HL-60 (cell line): ENCODE measurements at regions not wholly inside any gene's neighbourhood (a gene's known extent, or its start where the extent isn't known, plus 50 kb on each side); places are given as distances from the start of the nearest gene placed in this dataset.

Source experiments
- GABPA ChIP-seq: IDR thresholded peaks from 2 replicates; pipeline ENCODE4 v1.6.1; 2012; ENCODE audit warnings: low read depth
- POLR2AphosphoS5 ChIP-seq: IDR thresholded peaks from 2 replicates; pipeline ENCODE4 v1.6.1; 2012; ENCODE audit warnings: low read depth
- TF ChIP-seq, protein P1 (sequence below): IDR thresholded peaks from one replicate; pipeline ENCODE4 v1.5.1; 2011; ENCODE audit warnings: low read length, control low read depth, inconsistent platforms; ENCODE audit not compliant: insufficient read depth
- TF ChIP-seq, protein P2 (sequence below): IDR thresholded peaks from 2 replicates; pipeline ENCODE4 v1.6.1; 2012; ENCODE audit warnings: low read depth; ENCODE audit not compliant: insufficient replicate concordance

DNA sequence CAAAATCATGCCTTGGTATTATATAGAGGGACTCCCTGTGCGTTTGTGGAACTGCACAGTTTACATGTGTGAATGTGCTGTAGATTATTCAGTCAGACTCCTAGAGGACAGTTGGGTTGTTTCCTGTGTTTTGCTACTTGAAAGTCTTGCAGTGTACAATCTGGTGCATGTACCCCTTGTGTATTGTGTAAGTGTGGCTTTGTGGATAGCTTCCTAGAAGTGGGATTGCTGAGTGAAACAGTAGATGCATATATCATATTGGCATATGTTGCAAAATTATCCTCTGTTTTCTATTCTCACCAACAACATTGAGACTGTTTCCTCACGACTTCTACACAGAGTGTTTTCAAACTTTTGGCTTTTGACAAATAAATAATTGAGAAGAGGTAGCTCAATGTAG lies 263.7 kb downstream of the MAP2K6 start:
- TF ChIP-seq, protein P1, sequence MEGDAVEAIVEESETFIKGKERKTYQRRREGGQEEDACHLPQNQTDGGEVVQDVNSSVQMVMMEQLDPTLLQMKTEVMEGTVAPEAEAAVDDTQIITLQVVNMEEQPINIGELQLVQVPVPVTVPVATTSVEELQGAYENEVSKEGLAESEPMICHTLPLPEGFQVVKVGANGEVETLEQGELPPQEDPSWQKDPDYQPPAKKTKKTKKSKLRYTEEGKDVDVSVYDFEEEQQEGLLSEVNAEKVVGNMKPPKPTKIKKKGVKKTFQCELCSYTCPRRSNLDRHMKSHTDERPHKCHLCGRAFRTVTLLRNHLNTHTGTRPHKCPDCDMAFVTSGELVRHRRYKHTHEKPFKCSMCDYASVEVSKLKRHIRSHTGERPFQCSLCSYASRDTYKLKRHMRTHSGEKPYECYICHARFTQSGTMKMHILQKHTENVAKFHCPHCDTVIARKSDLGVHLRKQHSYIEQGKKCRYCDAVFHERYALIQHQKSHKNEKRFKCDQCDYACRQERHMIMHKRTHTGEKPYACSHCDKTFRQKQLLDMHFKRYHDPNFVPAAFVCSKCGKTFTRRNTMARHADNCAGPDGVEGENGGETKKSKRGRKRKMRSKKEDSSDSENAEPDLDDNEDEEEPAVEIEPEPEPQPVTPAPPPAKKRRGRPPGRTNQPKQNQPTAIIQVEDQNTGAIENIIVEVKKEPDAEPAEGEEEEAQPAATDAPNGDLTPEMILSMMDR = no peak
- TF ChIP-seq, protein P2, sequence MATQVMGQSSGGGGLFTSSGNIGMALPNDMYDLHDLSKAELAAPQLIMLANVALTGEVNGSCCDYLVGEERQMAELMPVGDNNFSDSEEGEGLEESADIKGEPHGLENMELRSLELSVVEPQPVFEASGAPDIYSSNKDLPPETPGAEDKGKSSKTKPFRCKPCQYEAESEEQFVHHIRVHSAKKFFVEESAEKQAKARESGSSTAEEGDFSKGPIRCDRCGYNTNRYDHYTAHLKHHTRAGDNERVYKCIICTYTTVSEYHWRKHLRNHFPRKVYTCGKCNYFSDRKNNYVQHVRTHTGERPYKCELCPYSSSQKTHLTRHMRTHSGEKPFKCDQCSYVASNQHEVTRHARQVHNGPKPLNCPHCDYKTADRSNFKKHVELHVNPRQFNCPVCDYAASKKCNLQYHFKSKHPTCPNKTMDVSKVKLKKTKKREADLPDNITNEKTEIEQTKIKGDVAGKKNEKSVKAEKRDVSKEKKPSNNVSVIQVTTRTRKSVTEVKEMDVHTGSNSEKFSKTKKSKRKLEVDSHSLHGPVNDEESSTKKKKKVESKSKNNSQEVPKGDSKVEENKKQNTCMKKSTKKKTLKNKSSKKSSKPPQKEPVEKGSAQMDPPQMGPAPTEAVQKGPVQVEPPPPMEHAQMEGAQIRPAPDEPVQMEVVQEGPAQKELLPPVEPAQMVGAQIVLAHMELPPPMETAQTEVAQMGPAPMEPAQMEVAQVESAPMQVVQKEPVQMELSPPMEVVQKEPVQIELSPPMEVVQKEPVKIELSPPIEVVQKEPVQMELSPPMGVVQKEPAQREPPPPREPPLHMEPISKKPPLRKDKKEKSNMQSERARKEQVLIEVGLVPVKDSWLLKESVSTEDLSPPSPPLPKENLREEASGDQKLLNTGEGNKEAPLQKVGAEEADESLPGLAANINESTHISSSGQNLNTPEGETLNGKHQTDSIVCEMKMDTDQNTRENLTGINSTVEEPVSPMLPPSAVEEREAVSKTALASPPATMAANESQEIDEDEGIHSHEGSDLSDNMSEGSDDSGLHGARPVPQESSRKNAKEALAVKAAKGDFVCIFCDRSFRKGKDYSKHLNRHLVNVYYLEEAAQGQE = no peak
- TF ChIP-seq POLR2AphosphoS5 (no peak), GABPA (no peak)
